Breast epithelium (tissue), 4 donors: ENCODE measurements at regions not wholly inside any gene's neighbourhood (a gene's known extent, or its start where the extent isn't known, plus 50 kb on each side); places are given as distances from the start of the nearest gene placed in this dataset.

Experiments
- DNase-seq, 2 donors: peaks; one replicate each; pipeline ENCODE4 v3.0.0-alpha.2; 2019; ENCODE audit warnings: low spot score in 2 of 2
- H3K27ac ChIP-seq, 2 donors: fragments of 200-600 bp; sonication (generic) in 1 of 2; one replicate each; pipeline ENCODE4 v1.5.1; 2016 to 2019; ENCODE audit warnings: mild to moderate bottlenecking in 1 of 2
- H3K27me3 ChIP-seq, 2 donors: fragments of 200-600 bp; sonication (generic) in 1 of 2; one replicate each; pipeline versions ENCODE4 v1.5.1 to v1.6.0; 2017 to 2019; ENCODE audit warnings: control low read depth in 1 of 2, mild to moderate bottlenecking in 1 of 2
- H3K36me3 ChIP-seq: fragments of 200-600 bp; one replicate; pipeline ENCODE4 v1.5.1; 2019
- H3K4me1 ChIP-seq, 2 donors: fragments of 200-600 bp; sonication (generic); one replicate each; pipeline ENCODE4 v1.5.1; 2016 to 2019; ENCODE audit warnings: control low read depth in 1 of 2
- H3K4me3 ChIP-seq, 3 donors: fragments of 200-600 bp; sonication (generic); 1 replicate in 2 of 3; 2 replicates in 1 of 3; pipeline ENCODE4 v1.5.1; 2016 to 2019; ENCODE audit warnings: mild to moderate bottlenecking in 3 of 3, moderate library complexity in 2 of 3
- H3K9me3 ChIP-seq, 2 donors: fragments of 200-600 bp; sonication (generic) in 1 of 2; one replicate each; pipeline ENCODE4 v1.5.1; 2016 to 2019; ENCODE audit warnings: control low read depth in 1 of 2
- POLR2A ChIP-seq: fragments of 450-650 bp; IDR thresholded peaks from one replicate; pipeline ENCODE4 v1.6.1; 2016; ENCODE audit warnings: antibody characterized with exemption, mild to moderate bottlenecking, moderate library complexity
- POLR2AphosphoS5 ChIP-seq, 3 donors: sonication (generic); formaldehyde crosslinking; IDR thresholded peaks; one replicate each; pipeline ENCODE4 v1.6.1; 2017; ENCODE audit warnings: antibody characterized with exemption in 3 of 3
- intact Hi-C: fragments of 100-400 bp; cut with DNase I; formaldehyde crosslinking; loops from one replicate; pipeline ENCODE4 v1.15.1; 2023; ENCODE audit warnings: low total_unique reads
- TF ChIP-seq, protein P1 (sequence below), 3 donors: fragments of 450-650 bp; IDR thresholded peaks; one replicate each; pipeline ENCODE4 v1.5.1; 2016 to 2017; ENCODE audit warnings: antibody characterized with exemption in 3 of 3, mild to moderate bottlenecking in 3 of 3, moderate library complexity in 3 of 3

DNA sequence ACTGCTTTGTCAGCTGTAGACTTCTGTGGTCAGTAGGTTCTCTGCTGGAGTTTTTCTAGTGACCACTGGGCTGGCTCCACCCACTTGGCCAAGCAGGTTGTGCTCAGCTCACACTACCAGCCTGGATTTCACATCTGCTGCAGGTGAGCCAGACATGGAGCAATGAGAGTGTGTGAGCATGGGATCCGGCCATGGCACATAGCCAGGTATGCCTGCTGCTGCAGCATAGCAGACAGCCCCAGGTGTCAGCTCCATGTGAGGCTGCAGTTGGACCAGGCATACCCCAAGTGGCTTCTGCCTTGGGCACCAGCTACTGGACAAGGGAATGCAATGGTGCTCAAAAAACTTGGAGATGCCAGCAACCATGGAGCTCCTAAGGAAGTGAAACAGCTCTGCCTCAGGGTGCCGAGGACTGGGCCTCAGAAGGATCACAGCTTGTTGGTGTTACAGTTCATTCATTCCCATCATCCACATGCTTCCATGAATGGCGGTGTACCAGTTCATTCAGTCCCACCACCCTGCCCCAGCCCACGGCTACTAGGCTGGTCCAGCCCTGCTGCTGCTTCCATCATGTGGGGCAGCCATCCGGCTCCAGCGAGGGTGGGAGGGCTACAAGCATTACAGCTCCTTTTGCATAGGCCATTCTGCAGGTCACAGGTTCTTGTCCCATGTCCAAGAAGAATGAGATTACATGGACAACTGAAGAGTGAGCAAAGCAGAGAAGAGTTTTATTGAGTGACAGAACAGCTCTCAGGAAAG, 389.1 kb upstream of the PCDH7 start:
- DNase-seq, result no peak
- Histone ChIP-seq H3K36me3 (no peaks in the 10 kb centered on the region), H3K9me3 (peaks cover 8 to 12% of the 10 kb centered on the region in 2 donors), H3K27me3 (no peaks in the 10 kb centered on the region), H3K4me3 (no peak overlapping the region), H3K4me1 (no peaks in the 10 kb centered on the region), H3K27ac (no peak overlapping the region)
- intact Hi-C loops, result no loop called here
- TF ChIP-seq POLR2AphosphoS5 (IDR thresholded peaks at IDR 0.05), result no peak
- TF ChIP-seq, protein P1, sequence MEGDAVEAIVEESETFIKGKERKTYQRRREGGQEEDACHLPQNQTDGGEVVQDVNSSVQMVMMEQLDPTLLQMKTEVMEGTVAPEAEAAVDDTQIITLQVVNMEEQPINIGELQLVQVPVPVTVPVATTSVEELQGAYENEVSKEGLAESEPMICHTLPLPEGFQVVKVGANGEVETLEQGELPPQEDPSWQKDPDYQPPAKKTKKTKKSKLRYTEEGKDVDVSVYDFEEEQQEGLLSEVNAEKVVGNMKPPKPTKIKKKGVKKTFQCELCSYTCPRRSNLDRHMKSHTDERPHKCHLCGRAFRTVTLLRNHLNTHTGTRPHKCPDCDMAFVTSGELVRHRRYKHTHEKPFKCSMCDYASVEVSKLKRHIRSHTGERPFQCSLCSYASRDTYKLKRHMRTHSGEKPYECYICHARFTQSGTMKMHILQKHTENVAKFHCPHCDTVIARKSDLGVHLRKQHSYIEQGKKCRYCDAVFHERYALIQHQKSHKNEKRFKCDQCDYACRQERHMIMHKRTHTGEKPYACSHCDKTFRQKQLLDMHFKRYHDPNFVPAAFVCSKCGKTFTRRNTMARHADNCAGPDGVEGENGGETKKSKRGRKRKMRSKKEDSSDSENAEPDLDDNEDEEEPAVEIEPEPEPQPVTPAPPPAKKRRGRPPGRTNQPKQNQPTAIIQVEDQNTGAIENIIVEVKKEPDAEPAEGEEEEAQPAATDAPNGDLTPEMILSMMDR (IDR thresholded peaks at IDR 0.05), result no peak

DNA sequence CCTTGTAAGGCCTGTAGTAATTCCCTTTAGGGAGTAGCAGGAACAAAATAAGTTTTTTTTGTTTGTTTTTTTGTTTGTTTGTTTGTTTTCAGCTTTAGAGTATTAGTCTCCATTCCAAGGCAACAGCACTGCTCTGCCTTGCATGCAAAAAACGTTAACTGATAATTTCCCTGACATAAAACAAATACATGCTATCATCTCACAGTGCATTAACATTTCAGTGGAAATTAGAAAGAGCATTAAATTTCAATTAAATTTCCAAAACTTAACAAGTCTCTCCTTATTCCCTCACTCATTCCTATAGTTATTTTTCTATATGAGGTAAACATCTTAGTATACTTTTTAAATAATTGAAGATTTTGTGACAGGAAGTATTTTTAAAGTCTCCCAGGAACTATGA, 378.4 kb upstream of the PCDH7 start:
- intact Hi-C loops, result no loop called here

DNA sequence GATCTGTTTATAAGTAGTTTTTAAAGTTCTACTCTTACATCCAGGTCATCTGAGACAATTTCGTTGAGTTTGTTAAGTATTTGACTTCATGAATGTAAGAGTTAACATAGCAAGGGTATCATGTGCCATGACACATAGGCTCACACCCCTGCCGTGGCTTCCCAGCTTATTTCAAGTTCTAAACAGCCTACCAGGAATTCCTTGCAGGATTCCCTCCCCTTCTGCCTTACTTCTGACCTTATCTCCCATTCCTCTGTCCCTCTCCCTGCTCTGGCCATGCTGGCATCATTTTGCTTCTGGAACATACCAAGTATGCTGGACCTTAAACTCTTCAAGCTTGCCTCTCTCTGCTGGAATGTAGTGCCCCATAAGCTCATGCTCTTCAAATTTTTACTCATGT, 369.9 kb upstream of the PCDH7 start:
- intact Hi-C loops, result no loop called here
- Histone ChIP-seq H3K4me3 (no peak overlapping the region), H3K27ac (no peak overlapping the region), H3K4me1 (no peaks in the 10 kb centered on the region), H3K9me3 (no peaks in the 10 kb centered on the region), H3K36me3 (no peaks in the 10 kb centered on the region), H3K27me3 (no peaks in the 10 kb centered on the region)
- no peak for DNase-seq
- no peak for TF ChIP-seq POLR2AphosphoS5 (IDR thresholded peaks at IDR 0.05)
- TF ChIP-seq, protein P1 (IDR thresholded peaks at IDR 0.05), result no peak
- TF ChIP-seq POLR2A, result no peak

More for the DNA sequence above, 378.4 kb upstream of the PCDH7 start:
- TF ChIP-seq POLR2AphosphoS5 (IDR thresholded peaks at IDR 0.05), result no peak
- no peaks in the 10 kb centered on the region for H3K4me1 ChIP-seq
- no peak for DNase-seq
- H3K36me3 ChIP-seq, result no peaks in the 10 kb centered on the region
- no peak overlapping the region for H3K27ac ChIP-seq
- H3K4me3 ChIP-seq, result no peak overlapping the region
- H3K27me3 ChIP-seq, result no peaks in the 10 kb centered on the region
- H3K9me3 ChIP-seq, result no peaks in the 10 kb centered on the region

DNA sequence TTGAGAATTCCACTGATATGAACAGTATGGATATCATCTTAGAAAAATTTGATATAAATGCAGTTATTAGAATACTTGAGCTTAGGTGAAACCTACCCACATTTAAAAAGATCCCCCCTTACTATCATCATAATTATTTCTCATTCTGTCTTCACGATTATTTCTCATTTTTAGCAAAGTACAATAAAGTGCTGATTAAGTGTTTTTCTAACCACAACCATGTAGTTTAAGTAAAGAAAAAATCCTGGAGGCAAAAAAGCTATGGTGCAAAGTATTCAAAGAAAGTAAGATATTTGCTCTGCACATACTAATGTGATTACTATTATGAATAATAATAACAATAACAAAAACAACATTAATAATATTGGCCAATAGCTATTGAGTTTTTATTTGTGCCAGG, 365.6 kb upstream of the PCDH7 start:
- DNase-seq, result no peak
- Histone ChIP-seq H3K36me3 (no peaks in the 10 kb centered on the region), H3K4me1 (no peaks in the 10 kb centered on the region), H3K27me3 (no peaks in the 10 kb centered on the region), H3K9me3 (peaks cover 0 to 5% of the 10 kb centered on the region in 2 donors), H3K27ac (no peak overlapping the region), H3K4me3 (no peak overlapping the region)
- intact Hi-C loops, result no loop called here
- TF ChIP-seq POLR2A (no peak), POLR2AphosphoS5 (IDR thresholded peaks at IDR 0.05) (no peak)
- TF ChIP-seq, protein P1 (IDR thresholded peaks at IDR 0.05), result no peak

DNA sequence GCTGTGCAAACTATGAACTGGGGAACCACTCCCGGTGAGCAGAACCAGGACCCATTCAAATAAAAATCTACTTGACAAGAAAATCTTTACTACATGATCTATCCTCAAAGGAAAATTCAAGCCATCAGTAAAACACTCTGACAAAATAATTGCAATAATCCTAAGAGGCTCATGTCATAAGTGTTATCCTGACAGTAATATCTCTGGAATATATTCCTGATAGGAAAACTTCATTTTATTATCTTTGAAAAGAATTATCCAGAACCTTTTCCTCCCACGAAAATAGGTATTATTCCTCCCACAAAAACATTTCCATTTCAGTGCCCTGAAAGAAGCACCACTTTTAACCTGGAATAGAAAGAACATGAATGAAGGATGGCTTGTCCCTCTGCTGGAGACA, 357.7 kb upstream of the PCDH7 start:
- TF ChIP-seq POLR2AphosphoS5 (IDR thresholded peaks at IDR 0.05) (no peak), POLR2A (no peak)
- TF ChIP-seq, protein P1 (IDR thresholded peaks at IDR 0.05), result no peak
- no peaks in the 10 kb centered on the region for H3K36me3 ChIP-seq
- H3K4me1 ChIP-seq, result no peaks in the 10 kb centered on the region
- no peak for DNase-seq
- H3K9me3 ChIP-seq, result no peaks in the 10 kb centered on the region
- no peak overlapping the region for H3K27ac ChIP-seq
- H3K27me3 ChIP-seq, result no peaks in the 10 kb centered on the region
- H3K4me3 ChIP-seq, result no peak overlapping the region
- intact Hi-C loops, result no loop called here
